B cell (primary cell): ENCODE measurements at regions not wholly inside any gene's neighbourhood (a gene's known extent, or its start where the extent isn't known, plus 50 kb on each side); places are given as distances from the start of the nearest gene placed in this dataset.

Experiments used
- ATAC-seq: fragments of 200-7000 bp; cut with Tn5 transposase; one replicate; pipeline ENCODE4 v1.10.0; 2021; ENCODE audit warnings: low read depth, mild to moderate bottlenecking, moderate number of reproducible peaks, moderate library complexity
- CTCF ChIA-PET: fragments of 350-600 bp; sonication (Branson Sonifier 250); formaldehyde crosslinking; loops from one replicate; lab custom pipeline; 2021; ENCODE audit warnings: antibody characterized with exemption, inconsistent platforms; lab: Charles Lee
- POLR2A ChIA-PET: fragments of 350-600 bp; sonication (Branson Sonifier 250); formaldehyde crosslinking; loops from one replicate; lab custom pipeline; 2021; ENCODE audit warnings: antibody characterized with exemption; lab: Charles Lee
- DNase-seq: peaks from one replicate; pipeline ENCODE4 v3.0.0; 2013
- H2AFZ ChIP-seq: 2 replicates; pipeline ENCODE4 v1.6.1; 2012; ENCODE audit warnings: mild to moderate bottlenecking, low read depth, low read length; ENCODE audit not compliant: insufficient read depth, poor library complexity, severe bottlenecking
- H3K27ac ChIP-seq, 2 donors: 1 replicate in 1 of 2; 2 replicates in 1 of 2; pipeline ENCODE4 v1.5.1; 2012 to 2013; ENCODE audit warnings: low read length in 2 of 2, mild to moderate bottlenecking in 2 of 2, moderate library complexity in 1 of 2
- H3K27me3 ChIP-seq, 4 experiments: fragments of 200-600 bp in 1 of 4; sonication (generic) in 1 of 4; replicated peaks in 1 of 4; 1 replicate in 2 of 4; 2 replicates in 2 of 4; pipeline versions ENCODE4 v1.6.1 to v1.7.0; 2013 to 2016; ENCODE audit warnings: low read length in 3 of 4, mild to moderate bottlenecking in 2 of 4, mixed read lengths in 1 of 4, moderate library complexity in 1 of 4; ENCODE audit not compliant: insufficient read depth in 4 of 4, control insufficient read depth in 3 of 4; ENCODE audit errors: control extremely low read depth in 1 of 4
- H3K36me3 ChIP-seq, 2 experiments: replicated peaks in 1 of 2; 1 replicate in 1 of 2; 2 replicates in 1 of 2; pipeline versions ENCODE4 v1.6.1 to v1.7.1; 2013; ENCODE audit warnings: low read length in 1 of 2; ENCODE audit not compliant: insufficient read depth in 2 of 2, control insufficient read depth in 1 of 2; ENCODE audit errors: control extremely low read depth in 1 of 2, extremely low read depth in 1 of 2
- H3K4me1 ChIP-seq, 2 donors: fragments of 200-600 bp in 1 of 2; sonication (generic) in 1 of 2; 1 replicate in 1 of 2; 2 replicates in 1 of 2; pipeline versions ENCODE4 v1.5.1 to v1.6.1; 2013 to 2017; ENCODE audit warnings: low read length in 2 of 2; ENCODE audit not compliant: control insufficient read depth in 2 of 2, insufficient read depth in 2 of 2
- H3K4me2 ChIP-seq: replicated peaks from 2 replicates; pipeline ENCODE3; 2012; ENCODE audit warnings: mild to moderate bottlenecking, low read depth, low read length; ENCODE audit not compliant: poor library complexity, severe bottlenecking
- H3K4me3 ChIP-seq, 5 experiments: fragments of 200-600 bp in 1 of 5; sonication (generic) in 1 of 5; 1 replicate in 3 of 5; 2 replicates in 2 of 5; pipeline versions ENCODE4 v1.5.1 to v1.7.0; 2011 to 2016; ENCODE audit warnings: low read length in 4 of 5, mild to moderate bottlenecking in 4 of 5, low read depth in 2 of 5, control low read depth in 1 of 5, moderate library complexity in 1 of 5; ENCODE audit not compliant: insufficient read depth in 1 of 5; ENCODE audit errors: control extremely low read depth in 1 of 5, extremely low read depth in 1 of 5
- H3K79me2 ChIP-seq: fragments of 200-600 bp; sonication (generic); one replicate; pipeline ENCODE4 v1.6.0; 2016; ENCODE audit warnings: low read length; ENCODE audit not compliant: control insufficient read depth, insufficient read depth
- H3K9ac ChIP-seq: fragments of 200-600 bp; sonication (generic); 2 replicates; pipeline ENCODE4 v1.6.1; 2017; ENCODE audit warnings: mild to moderate bottlenecking, low read length, moderate library complexity
- H3K9me3 ChIP-seq, 3 donors: one replicate each; pipeline versions ENCODE4 v1.6.1 to v1.7.1; 2013; ENCODE audit warnings: low read length in 2 of 3; ENCODE audit not compliant: control insufficient read depth in 2 of 3, insufficient read depth in 1 of 3; ENCODE audit errors: control extremely low read depth in 1 of 3
- H4K20me1 ChIP-seq: 2 replicates; pipeline ENCODE4 v1.6.0; 2012; ENCODE audit warnings: mild to moderate bottlenecking, low read length; ENCODE audit not compliant: insufficient read depth, control insufficient read depth, poor library complexity, severe bottlenecking
- H3K27ac Mint-ChIP-seq: one replicate; pipeline ENCODE4 v1.8.0; 2021; ENCODE audit warnings: mixed read lengths
- H3K27me3 Mint-ChIP-seq: one replicate; pipeline ENCODE4 v1.8.0; 2021; ENCODE audit warnings: mixed read lengths
- H3K4me1 Mint-ChIP-seq: one replicate; pipeline ENCODE4 v1.8.0; 2021; ENCODE audit warnings: mixed read lengths
- H3K4me3 Mint-ChIP-seq: one replicate; pipeline ENCODE4 v1.8.0; 2021; ENCODE audit warnings: mixed read lengths
- H3K9me3 Mint-ChIP-seq: one replicate; pipeline ENCODE4 v1.8.0; 2022; ENCODE audit warnings: mixed read lengths; ENCODE audit not compliant: insufficient read depth
- CTCF ChIP-seq: fragments of 200-600 bp; IDR thresholded peaks from one replicate; pipeline ENCODE4 v1.8.0; 2022; ENCODE audit warnings: antibody characterized with exemption, mild to moderate bottlenecking
- EZH2 ChIP-seq: IDR thresholded peaks from 2 replicates; pipeline ENCODE4 v1.6.1; 2012; ENCODE audit warnings: borderline replicate concordance, low read depth, mild to moderate bottlenecking, moderate library complexity, low read length; ENCODE audit not compliant: insufficient read depth, poor library complexity, severe bottlenecking
- WGBS: methylation state at CpG from one replicate; pipeline ENCODE4 v1.1.5; 2013; ENCODE audit warnings: missing lambda C conversion rate; ENCODE audit not compliant: insufficient coverage; 5-methylcytosine and 5-hydroxymethylcytosine counted together
- intact Hi-C: fragments of 100-400 bp; cut with micrococcal nuclease; formaldehyde crosslinking; loops from one replicate; pipeline ENCODE4 v1.10.0; 2022

DNA sequence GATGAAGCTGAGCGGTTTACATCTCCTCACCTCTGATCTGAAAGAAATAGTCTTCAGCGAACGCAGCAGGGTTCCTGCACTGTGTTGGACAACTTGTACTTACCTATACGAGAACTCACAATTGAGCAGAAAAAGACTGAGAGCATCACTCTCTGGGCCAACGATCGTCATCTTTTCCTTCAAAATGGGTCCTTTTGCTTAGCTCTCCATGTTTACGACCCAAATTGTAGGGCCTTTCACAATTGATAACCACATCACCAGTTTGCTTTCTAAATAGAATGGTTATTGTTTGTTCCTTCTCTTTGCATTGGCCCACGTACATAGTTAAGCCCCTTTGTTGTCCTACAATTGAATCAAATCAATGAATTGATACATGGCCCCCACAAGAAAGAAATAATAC is 110.0 kb upstream of the DMRT1 start:
- no peaks in the 10 kb centered on the region for H3K4me1 Mint-ChIP-seq
- Histone ChIP-seq H3K36me3 (no peaks in the 10 kb centered on the region), H3K9ac (no peak overlapping the region), H4K20me1 (no peaks in the 10 kb centered on the region), H3K9me3 (no peaks in the 10 kb centered on the region), H3K79me2 (no peaks in the 10 kb centered on the region), H3K4me1 (no peaks in the 10 kb centered on the region), H3K27me3 (no peaks in the 10 kb centered on the region), H3K27ac (no peak overlapping the region), H3K4me2 (no peak overlapping the region), H3K4me3 (no peak overlapping the region), H2AFZ (no peak overlapping the region)
- ChIA-PET POLR2A (no interaction called here), CTCF (no interaction called here)
- ATAC-seq: no peak
- no peak for TF ChIP-seq EZH2
- no peak for TF ChIP-seq CTCF
- intact Hi-C loops: no loop called here
- no peaks in the 10 kb centered on the region for H3K27me3 Mint-ChIP-seq
- H3K27ac Mint-ChIP-seq: no peak overlapping the region
- DNase-seq: no peak
- H3K4me3 Mint-ChIP-seq: no peak overlapping the region
- 98% methylated on average over 4 of the region's 8 CpGs for WGBS
- no peaks in the 10 kb centered on the region for H3K9me3 Mint-ChIP-seq

DNA sequence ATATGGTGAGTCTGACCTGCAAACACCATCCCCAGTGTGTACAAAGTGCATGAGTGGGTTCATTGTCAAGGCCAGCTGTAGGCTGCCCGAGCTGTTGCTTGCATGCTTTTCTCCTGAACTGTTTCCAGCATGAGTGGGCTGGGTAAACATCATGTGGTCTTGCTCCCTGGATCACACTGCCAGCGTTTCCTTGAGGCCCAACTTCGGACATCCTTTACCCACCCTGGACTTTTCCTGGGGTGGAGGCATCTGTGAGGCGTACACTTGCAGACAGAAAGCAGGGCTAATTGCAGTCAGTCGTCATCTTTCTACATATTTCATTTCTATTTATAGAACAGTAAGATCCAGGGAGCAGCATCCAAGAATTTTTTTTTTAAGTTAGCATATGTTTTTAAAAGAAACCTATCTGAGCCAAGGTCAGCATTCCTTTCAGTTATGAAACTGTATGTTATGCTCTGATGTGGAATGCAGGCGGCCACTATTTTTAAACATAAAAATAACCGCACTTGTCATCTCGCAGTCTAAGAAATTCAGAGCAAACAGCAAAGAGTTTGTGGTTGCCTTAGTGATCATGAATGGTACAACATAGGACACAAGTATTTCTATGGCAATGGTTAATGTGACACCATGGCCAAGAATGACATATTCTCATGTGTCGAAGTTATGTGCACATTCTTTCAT is 106.5 kb upstream of the DMRT1 start:
- Histone ChIP-seq H4K20me1 (no peaks in the 10 kb centered on the region), H3K9me3 (no peaks in the 10 kb centered on the region), H2AFZ (no peak overlapping the region), H3K9ac (no peak overlapping the region), H3K27ac (no peak overlapping the region), H3K4me3 (no peak overlapping the region), H3K4me1 (no peaks in the 10 kb centered on the region), H3K79me2 (no peaks in the 10 kb centered on the region), H3K27me3 (no peaks in the 10 kb centered on the region), H3K4me2 (no peak overlapping the region), H3K36me3 (no peaks in the 10 kb centered on the region)
- POLR2A ChIA-PET: no interaction called here
- intact Hi-C loops: no loop called here
- no peaks in the 10 kb centered on the region for H3K4me1 Mint-ChIP-seq
- no peaks in the 10 kb centered on the region for H3K9me3 Mint-ChIP-seq
- 100% methylated on average over 1 of the region's 9 CpGs for WGBS
- H3K27me3 Mint-ChIP-seq: no peaks in the 10 kb centered on the region
- H3K27ac Mint-ChIP-seq: no peak overlapping the region
- ATAC-seq (no peak), DNase-seq (no peak)
- CTCF ChIA-PET: interaction anchor here (0.5 kb wide), 1 partner anchor 42 kb away, joined by 3 read pairs; no protein-coding TSS in a partner anchor
- TF ChIP-seq EZH2 (no peak), CTCF (no peak)
- no peak overlapping the region for H3K4me3 Mint-ChIP-seq
